ENCODE measurements at regions not wholly inside any gene's neighbourhood (a gene's known extent, or its start where the extent isn't known, plus 50 kb on each side); places are given as distances from the start of the nearest gene placed in this dataset.

DNA sequence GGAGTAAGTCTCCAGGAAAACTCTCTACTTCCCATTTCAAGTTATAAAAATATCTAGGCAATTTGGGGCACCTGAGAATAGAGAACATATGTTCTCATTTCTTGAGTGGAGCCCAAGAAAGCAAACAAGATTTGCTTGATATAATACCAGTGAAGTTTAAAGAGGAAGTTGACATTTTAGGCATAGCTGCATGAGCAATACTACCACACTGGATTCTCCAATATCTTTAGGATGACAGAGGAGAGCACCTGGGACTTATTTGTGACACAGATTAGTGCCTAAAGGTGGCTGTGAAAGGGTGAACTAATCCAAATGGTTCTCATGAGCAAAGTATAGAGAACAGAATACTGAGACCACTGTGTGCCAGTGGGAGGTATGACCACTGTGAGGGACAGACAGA is 423.5 kb upstream of the RIOK2 start:
- TF ChIP-seq, protein P1, sequence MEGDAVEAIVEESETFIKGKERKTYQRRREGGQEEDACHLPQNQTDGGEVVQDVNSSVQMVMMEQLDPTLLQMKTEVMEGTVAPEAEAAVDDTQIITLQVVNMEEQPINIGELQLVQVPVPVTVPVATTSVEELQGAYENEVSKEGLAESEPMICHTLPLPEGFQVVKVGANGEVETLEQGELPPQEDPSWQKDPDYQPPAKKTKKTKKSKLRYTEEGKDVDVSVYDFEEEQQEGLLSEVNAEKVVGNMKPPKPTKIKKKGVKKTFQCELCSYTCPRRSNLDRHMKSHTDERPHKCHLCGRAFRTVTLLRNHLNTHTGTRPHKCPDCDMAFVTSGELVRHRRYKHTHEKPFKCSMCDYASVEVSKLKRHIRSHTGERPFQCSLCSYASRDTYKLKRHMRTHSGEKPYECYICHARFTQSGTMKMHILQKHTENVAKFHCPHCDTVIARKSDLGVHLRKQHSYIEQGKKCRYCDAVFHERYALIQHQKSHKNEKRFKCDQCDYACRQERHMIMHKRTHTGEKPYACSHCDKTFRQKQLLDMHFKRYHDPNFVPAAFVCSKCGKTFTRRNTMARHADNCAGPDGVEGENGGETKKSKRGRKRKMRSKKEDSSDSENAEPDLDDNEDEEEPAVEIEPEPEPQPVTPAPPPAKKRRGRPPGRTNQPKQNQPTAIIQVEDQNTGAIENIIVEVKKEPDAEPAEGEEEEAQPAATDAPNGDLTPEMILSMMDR (IDR thresholded peaks at IDR 0.05; ENCODE audit: poor library complexity, severe bottlenecking), result no peak
- TF ChIP-seq POLR2AphosphoS5 (IDR thresholded peaks at IDR 0.05) (no peak), RAD21 (conservative IDR thresholded peaks at IDR 0.05) (no peak), EZH2 (IDR thresholded peaks at IDR 0.05; ENCODE audit: borderline replicate concordance, insufficient read depth, low read length, poor library complexity, severe bottlenecking) (no peak)
